H9 (cell line): ENCODE measurements at regions not wholly inside any gene's neighbourhood (a gene's known extent, or its start where the extent isn't known, plus 50 kb on each side); places are given as distances from the start of the nearest gene placed in this dataset.

Experiments used
- DNase-seq: peaks from one replicate; pipeline ENCODE4 v3.0.0-alpha.2; 2017
- H2AFZ ChIP-seq: one replicate; pipeline ENCODE4 v1.6.1; 2013; ENCODE audit warnings: mild to moderate bottlenecking, low read length, control low read depth, moderate library complexity
- H2AK5ac ChIP-seq: 2 replicates; pipeline ENCODE4 v1.6.1; 2013; ENCODE audit warnings: low read length, control low read depth, mixed read lengths; ENCODE audit not compliant: insufficient read length
- H2BK120ac ChIP-seq: one replicate; pipeline ENCODE4 v1.6.1; 2013; ENCODE audit warnings: low read depth, mild to moderate bottlenecking, low read length, control low read depth, inconsistent platforms; ENCODE audit not compliant: poor library complexity, severe bottlenecking
- H2BK12ac ChIP-seq: 2 replicates; pipeline ENCODE4 v1.6.1; 2013; ENCODE audit warnings: low read length, control low read depth, mixed read lengths, low read depth; ENCODE audit not compliant: insufficient read length
- H2BK15ac ChIP-seq: 2 replicates; pipeline ENCODE4 v1.6.1; 2013; ENCODE audit warnings: low read depth, low read length, control low read depth
- H2BK20ac ChIP-seq: one replicate; pipeline ENCODE4 v1.6.1; 2013; ENCODE audit warnings: low read depth, mild to moderate bottlenecking, low read length, control low read depth, inconsistent platforms; ENCODE audit not compliant: poor library complexity, severe bottlenecking
- H2BK5ac ChIP-seq: 2 replicates; pipeline ENCODE4 v1.6.1; 2013; ENCODE audit warnings: low read length, control low read depth, mixed read lengths; ENCODE audit not compliant: insufficient read length
- H3K14ac ChIP-seq: 2 replicates; pipeline ENCODE4 v1.6.1; 2013; ENCODE audit warnings: low read length, control low read depth; ENCODE audit not compliant: insufficient read depth
- H3K18ac ChIP-seq: 2 replicates; pipeline ENCODE4 v1.6.1; 2013; ENCODE audit warnings: low read depth, mild to moderate bottlenecking, mixed read lengths, low read length, control low read depth; ENCODE audit not compliant: insufficient read length
- H3K23ac ChIP-seq: 2 replicates; pipeline ENCODE4 v1.6.1; 2013; ENCODE audit warnings: low read length, control low read depth, mixed read lengths, low read depth; ENCODE audit not compliant: insufficient read length
- H3K23me2 ChIP-seq: 2 replicates; pipeline ENCODE4 v1.6.1; 2013; ENCODE audit warnings: low read depth, mild to moderate bottlenecking, mixed read lengths, low read length, control low read depth; ENCODE audit not compliant: insufficient read length, poor library complexity, severe bottlenecking
- H3K27ac ChIP-seq: 2 replicates; pipeline ENCODE4 v1.5.1; 2013; ENCODE audit warnings: low read length, control low read depth, mixed read lengths, low read depth; ENCODE audit not compliant: insufficient read length
- H3K27me3 ChIP-seq: 2 replicates; pipeline ENCODE4 v1.6.1; 2013; ENCODE audit warnings: low read length, control low read depth, inconsistent platforms; ENCODE audit not compliant: insufficient read depth
- H3K4ac ChIP-seq: 2 replicates; pipeline ENCODE4 v1.6.1; 2013; ENCODE audit warnings: low read depth, mild to moderate bottlenecking, control low read depth, inconsistent platforms, low read length, moderate library complexity
- H3K4me1 ChIP-seq: 2 replicates; pipeline ENCODE4 v1.6.1; 2013; ENCODE audit warnings: low read length, control low read depth, inconsistent platforms; ENCODE audit not compliant: insufficient read depth
- H3K4me2 ChIP-seq: 2 replicates; pipeline ENCODE4 v1.6.1; 2013; ENCODE audit warnings: low read length, control low read depth, mixed read lengths; ENCODE audit not compliant: insufficient read length, insufficient read depth
- H3K56ac ChIP-seq: 2 replicates; pipeline ENCODE4 v1.6.1; 2013; ENCODE audit warnings: low read depth, mild to moderate bottlenecking, mixed read lengths, low read length, control low read depth; ENCODE audit not compliant: insufficient read length
- H3K79me1 ChIP-seq: 2 replicates; pipeline ENCODE4 v1.6.1; 2013; ENCODE audit warnings: low read depth, mild to moderate bottlenecking, moderate library complexity, low read length, control low read depth, inconsistent platforms; ENCODE audit not compliant: insufficient read depth, poor library complexity, severe bottlenecking
- H3K79me2 ChIP-seq: 2 replicates; pipeline ENCODE4 v1.6.1; 2013; ENCODE audit warnings: low read length, control low read depth, inconsistent platforms; ENCODE audit not compliant: insufficient read depth
- H3K9ac ChIP-seq: 2 replicates; pipeline ENCODE4 v1.6.1; 2013; ENCODE audit warnings: low read length, control low read depth, mixed read lengths; ENCODE audit not compliant: insufficient read length; ENCODE audit errors: extremely low read depth
- H3K9me3 ChIP-seq: one replicate; pipeline ENCODE4 v1.6.1; 2013; ENCODE audit warnings: low read depth, low read length, inconsistent platforms; ENCODE audit not compliant: control insufficient read depth
- H3T11ph ChIP-seq: one replicate; pipeline ENCODE4 v1.6.1; 2013; ENCODE audit warnings: mild to moderate bottlenecking, low read length, control low read depth, inconsistent platforms
- H4K20me1 ChIP-seq: one replicate; pipeline ENCODE4 v1.6.1; 2013; ENCODE audit not compliant: control insufficient read depth, insufficient read length, insufficient read depth
- H4K5ac ChIP-seq: 2 replicates; pipeline ENCODE4 v1.6.1; 2013; ENCODE audit warnings: low read depth, mild to moderate bottlenecking, mixed read lengths, low read length, control low read depth; ENCODE audit not compliant: insufficient read length
- H4K8ac ChIP-seq: replicated peaks from 2 replicates; pipeline ENCODE4 v1.6.1; 2013; ENCODE audit warnings: low read length, control low read depth, mixed read lengths, low read depth; ENCODE audit not compliant: insufficient read length
- H4K91ac ChIP-seq: 2 replicates; pipeline ENCODE4 v1.6.1; 2013; ENCODE audit warnings: low read depth, mild to moderate bottlenecking, moderate library complexity, mixed read lengths, low read length, control low read depth; ENCODE audit not compliant: insufficient read length
- H3K27ac Mint-ChIP-seq, 3 experiments: 2 replicates in 2 of 3; 3 replicates in 1 of 3; pipeline ENCODE4 v1.8.0; 2020 to 2021; ENCODE audit warnings: mixed read lengths in 3 of 3, mild to moderate bottlenecking in 1 of 3, moderate library complexity in 1 of 3
- H3K27me3 Mint-ChIP-seq: 2 replicates; pipeline ENCODE4 v1.8.0; 2021; ENCODE audit warnings: low read depth, mild to moderate bottlenecking, moderate library complexity, mixed read lengths
- H3K36me3 Mint-ChIP-seq, 3 experiments: 2 replicates in 2 of 3; 3 replicates in 1 of 3; pipeline ENCODE4 v1.8.0; 2020 to 2021; ENCODE audit warnings: low read depth in 3 of 3, mixed read lengths in 3 of 3; ENCODE audit not compliant: insufficient read depth in 1 of 3
- H3K4me1 Mint-ChIP-seq, 2 experiments: 2 replicates each; pipeline ENCODE4 v1.8.0; 2020; ENCODE audit warnings: mixed read lengths in 2 of 2
- H3K4me3 Mint-ChIP-seq, 2 experiments: 2 replicates in 1 of 2; 3 replicates in 1 of 2; pipeline ENCODE4 v1.8.0; 2020 to 2021; ENCODE audit warnings: mild to moderate bottlenecking in 2 of 2, mixed read lengths in 2 of 2, moderate library complexity in 1 of 2
- H3K9me3 Mint-ChIP-seq, 2 experiments: 2 replicates in 1 of 2; 3 replicates in 1 of 2; pipeline ENCODE4 v1.8.0; 2020; ENCODE audit warnings: mild to moderate bottlenecking in 2 of 2, mixed read lengths in 2 of 2, moderate library complexity in 1 of 2
- CTCF ChIP-seq: fragments of 200-600 bp; sonication (generic); conservative IDR thresholded peaks from 3 replicates; pipeline ENCODE4 v1.8.0; 2021; ENCODE audit warnings: antibody characterized with exemption, mild to moderate bottlenecking
- WGBS: extraction: QIAGEN DNeasy Blood & Tissue Kit; methylation state at CpG from one replicate; pipeline ENCODE4 v1.1.7; 2013; ENCODE audit warnings: missing lambda C conversion rate, low lambda C conversion rate, mixed read lengths; ENCODE audit not compliant: insufficient read length; ENCODE audit errors: extremely low coverage; 5-methylcytosine and 5-hydroxymethylcytosine counted together

GRCh38 chr6:169146521-169146920 lies 107.1 kb downstream of the THBS2 start:
- Histone ChIP-seq H2AK5ac (no peak overlapping the region), H2BK20ac (no peak overlapping the region), H3K79me1 (no peaks in the 10 kb centered on the region), H4K91ac (no peak overlapping the region), H3K4me2 (no peak overlapping the region), H3T11ph (no peak overlapping the region), H3K23me2 (no peaks in the 10 kb centered on the region), H3K9ac (no peak overlapping the region), H4K8ac (no peak overlapping the region), H3K4me1 (no peaks in the 10 kb centered on the region; the same call in 1 of the 2 replicates), H3K79me2 (no peaks in the 10 kb centered on the region), H3K14ac (no peak overlapping the region), H3K4ac (no peak overlapping the region), H3K23ac (no peak overlapping the region), H4K5ac (no peak overlapping the region), H3K27me3 (no peaks in the 10 kb centered on the region), H4K20me1 (no peaks in the 10 kb centered on the region), H3K56ac (no peak overlapping the region), H2BK15ac (no peak overlapping the region), H2BK120ac (no peak overlapping the region), H2BK12ac (no peak overlapping the region), H2BK5ac (no peak overlapping the region), H2AFZ (no peak overlapping the region), H3K18ac (no peak overlapping the region), H3K9me3 (no peaks in the 10 kb centered on the region), H3K27ac (no peak overlapping the region)
- Mint-ChIP-seq H3K9me3 (peaks cover 40 to 41% of the 10 kb centered on the region in 2 experiments), H3K4me3 (no peak overlapping the region), H3K4me1 (peaks cover 0 to 2% of the 10 kb centered on the region in 2 experiments; a peak in 2 of 4 replicates), H3K36me3 (peaks cover 7 to 37% (median 12%) of the 10 kb centered on the region in 3 experiments), H3K27ac (no peak overlapping the region), H3K27me3 (no peaks in the 10 kb centered on the region; the same call in none of the 2 replicates)
- no peak for DNase-seq
- TF ChIP-seq CTCF = no peak
- no CpG with 5 or more reads among the region's 2 CpGs for WGBS
